ENCODE measurements at regions not wholly inside any gene's neighbourhood (a gene's known extent, or its start where the extent isn't known, plus 50 kb on each side); places are given as distances from the start of the nearest gene placed in this dataset.

GRCh38 chr4:96247096-96247495, 407.2 kb downstream of the PDHA2 start:
- TF ChIP-seq CTCF (IDR thresholded peaks at IDR 0.05 in 2 of 3, conservative IDR thresholded peaks at IDR 0.05 in 1 of 3; ENCODE audit: borderline replicate concordance in 1 of 3, insufficient read depth in 1 of 3, low read depth in 2 of 3, low read length in 2 of 3) = no peak
- TF ChIP-seq POLR2A (IDR thresholded peaks at IDR 0.05; ENCODE audit: borderline replicate concordance, extremely low read depth, insufficient read depth, insufficient read length) = no peak
- TF ChIP-seq ATF3 (IDR thresholded peaks at IDR 0.05) = no peak
- no peak for TF ChIP-seq EZH2 (IDR thresholded peaks at IDR 0.05)
- TF ChIP-seq EZH2phosphoT487 (IDR thresholded peaks at IDR 0.05; ENCODE audit: borderline replicate concordance) = no peak
- no peak for TF ChIP-seq REST (IDR thresholded peaks at IDR 0.05; ENCODE audit: low read depth)
- no peak for TF ChIP-seq ZFX (IDR thresholded peaks at IDR 0.05)
- TF ChIP-seq POLR2AphosphoS5 (IDR thresholded peaks at IDR 0.05; ENCODE audit: low read depth, low read length) = no peak
- TF ChIP-seq MAX (IDR thresholded peaks at IDR 0.05) = no peak
- TF ChIP-seq RAD21 (IDR thresholded peaks at IDR 0.05; ENCODE audit: low read depth) = no peak
- TF ChIP-seq CEBPB (IDR thresholded peaks at IDR 0.05; ENCODE audit: low read depth) = no peak
